Suprapubic skin (tissue), 4 donors: ENCODE measurements at regions not wholly inside any gene's neighbourhood (a gene's known extent, or its start where the extent isn't known, plus 50 kb on each side); places are given as distances from the start of the nearest gene placed in this dataset.

ENCODE experiments used
- CTCF ChIP-seq, 2 donors: fragments of 200-600 bp in 1 of 2; fragments of 450-650 bp in 1 of 2; sonication (generic) in 1 of 2; IDR thresholded peaks; one replicate each; pipeline ENCODE4 v1.5.1; 2016 to 2019; ENCODE audit warnings: antibody characterized with exemption in 2 of 2, mild to moderate bottlenecking in 1 of 2, moderate library complexity in 1 of 2
- EP300 ChIP-seq: sonication (generic); formaldehyde crosslinking; IDR thresholded peaks from one replicate; pipeline ENCODE4 v1.6.1; 2017; ENCODE audit warnings: antibody characterized with exemption
- POLR2A ChIP-seq, 2 donors: fragments of 450-650 bp; IDR thresholded peaks; one replicate each; pipeline ENCODE4 v1.6.1; 2017; ENCODE audit warnings: antibody characterized with exemption in 2 of 2, mild to moderate bottlenecking in 2 of 2, moderate library complexity in 2 of 2
- POLR2AphosphoS5 ChIP-seq, 3 donors: sonication (generic); formaldehyde crosslinking; IDR thresholded peaks; one replicate each; pipeline ENCODE4 v1.6.1; 2017; ENCODE audit warnings: antibody characterized with exemption in 3 of 3

GRCh38 chr1:221801773-221802516 is 60.1 kb upstream of the DUSP10 start:
- TF ChIP-seq POLR2A (IDR thresholded peaks at IDR 0.05): no peak
- TF ChIP-seq CTCF (IDR thresholded peaks at IDR 0.05): no peak
- TF ChIP-seq EP300: no peak
- TF ChIP-seq POLR2AphosphoS5 (IDR thresholded peaks at IDR 0.05): no peak
